ENCODE measurements at regions not wholly inside any gene's neighbourhood (a gene's known extent, or its start where the extent isn't known, plus 50 kb on each side); places are given as distances from the start of the nearest gene placed in this dataset.

DNA sequence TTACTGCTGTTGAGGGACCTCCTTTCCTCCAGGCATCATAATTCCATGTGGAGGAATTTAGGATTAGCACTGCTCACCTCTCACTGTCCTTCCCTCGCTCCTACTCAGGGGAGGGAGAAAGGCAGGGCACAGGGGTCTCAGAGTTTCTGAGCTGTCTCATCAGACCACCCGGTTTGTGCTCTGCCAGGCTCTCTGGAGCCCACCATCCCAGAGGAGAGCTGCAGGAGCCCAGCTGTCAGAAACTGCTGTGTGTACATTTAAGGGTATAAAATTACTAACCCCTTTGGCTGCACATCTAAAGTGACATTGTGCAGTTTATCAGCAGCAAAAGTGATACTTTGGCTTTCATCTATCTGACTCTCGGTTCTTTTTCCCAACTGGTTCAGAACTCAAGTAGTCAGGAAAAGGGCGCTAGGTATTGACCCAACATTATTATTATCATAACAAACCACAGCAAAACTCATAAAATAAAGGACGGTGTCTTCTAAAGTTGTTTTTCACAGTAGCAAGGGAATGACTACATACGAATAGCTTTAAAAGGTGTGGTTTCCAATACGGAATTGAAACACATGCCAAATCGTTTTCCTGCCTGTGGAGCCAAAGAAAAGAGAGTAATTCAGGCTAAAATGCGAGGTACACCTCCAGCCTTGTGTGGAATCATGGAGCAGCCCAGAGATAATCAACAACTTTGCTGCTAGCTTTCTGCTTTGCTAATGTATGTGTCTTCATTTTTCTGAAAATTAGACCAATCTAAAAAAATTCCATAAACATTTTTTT lies 348.1 kb downstream of the TMEM167A start:
- DNase-seq (ENCODE audit: low spot score) (no peak), ATAC-seq (no peak)
- TF ChIP-seq OVOL2 (CRISPR knock-in tag; IDR thresholded peaks at IDR 0.05; ENCODE audit: borderline replicate concordance) (no peak), RELA (CRISPR knock-in tag; IDR thresholded peaks at IDR 0.05; ENCODE audit: borderline replicate concordance) (no peak), ZNF317 (CRISPR knock-in tag; IDR thresholded peaks at IDR 0.05; ENCODE audit: borderline replicate concordance, low read depth) (no peak), JUN (CRISPR knock-in tag; IDR thresholded peaks at IDR 0.05) (no peak), NR3C1 (CRISPR knock-in tag; conservative IDR thresholded peaks at IDR 0.05; ENCODE audit: low read depth) (no peak), FOXK1 (CRISPR knock-in tag; IDR thresholded peaks at IDR 0.05) (no peak), TEAD4 (CRISPR knock-in tag; IDR thresholded peaks at IDR 0.05) (no peak), ZNF138 (CRISPR knock-in tag; conservative IDR thresholded peaks at IDR 0.05) (no peak), KAT7 (CRISPR knock-in tag; IDR thresholded peaks at IDR 0.05; ENCODE audit: borderline replicate concordance) (no peak), MXD4 (CRISPR knock-in tag; IDR thresholded peaks at IDR 0.05; ENCODE audit: borderline replicate concordance) (no peak)
- TF ChIP-seq, protein P1, sequence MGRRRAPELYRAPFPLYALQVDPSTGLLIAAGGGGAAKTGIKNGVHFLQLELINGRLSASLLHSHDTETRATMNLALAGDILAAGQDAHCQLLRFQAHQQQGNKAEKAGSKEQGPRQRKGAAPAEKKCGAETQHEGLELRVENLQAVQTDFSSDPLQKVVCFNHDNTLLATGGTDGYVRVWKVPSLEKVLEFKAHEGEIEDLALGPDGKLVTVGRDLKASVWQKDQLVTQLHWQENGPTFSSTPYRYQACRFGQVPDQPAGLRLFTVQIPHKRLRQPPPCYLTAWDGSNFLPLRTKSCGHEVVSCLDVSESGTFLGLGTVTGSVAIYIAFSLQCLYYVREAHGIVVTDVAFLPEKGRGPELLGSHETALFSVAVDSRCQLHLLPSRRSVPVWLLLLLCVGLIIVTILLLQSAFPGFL (CRISPR knock-in tag; IDR thresholded peaks at IDR 0.05; ENCODE audit: borderline replicate concordance) = no peak
- TF ChIP-seq, protein P2, sequence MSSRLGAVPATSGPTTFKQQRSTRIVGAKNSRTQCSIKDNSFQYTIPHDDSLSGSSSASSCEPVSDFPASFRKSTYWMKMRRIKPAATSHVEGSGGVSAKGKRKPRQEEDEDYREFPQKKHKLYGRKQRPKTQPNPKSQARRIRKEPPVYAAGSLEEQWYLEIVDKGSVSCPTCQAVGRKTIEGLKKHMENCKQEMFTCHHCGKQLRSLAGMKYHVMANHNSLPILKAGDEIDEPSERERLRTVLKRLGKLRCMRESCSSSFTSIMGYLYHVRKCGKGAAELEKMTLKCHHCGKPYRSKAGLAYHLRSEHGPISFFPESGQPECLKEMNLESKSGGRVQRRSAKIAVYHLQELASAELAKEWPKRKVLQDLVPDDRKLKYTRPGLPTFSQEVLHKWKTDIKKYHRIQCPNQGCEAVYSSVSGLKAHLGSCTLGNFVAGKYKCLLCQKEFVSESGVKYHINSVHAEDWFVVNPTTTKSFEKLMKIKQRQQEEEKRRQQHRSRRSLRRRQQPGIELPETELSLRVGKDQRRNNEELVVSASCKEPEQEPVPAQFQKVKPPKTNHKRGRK (CRISPR knock-in tag; IDR thresholded peaks at IDR 0.05; ENCODE audit: borderline replicate concordance) = no peak
- TF ChIP-seq, protein P3, sequence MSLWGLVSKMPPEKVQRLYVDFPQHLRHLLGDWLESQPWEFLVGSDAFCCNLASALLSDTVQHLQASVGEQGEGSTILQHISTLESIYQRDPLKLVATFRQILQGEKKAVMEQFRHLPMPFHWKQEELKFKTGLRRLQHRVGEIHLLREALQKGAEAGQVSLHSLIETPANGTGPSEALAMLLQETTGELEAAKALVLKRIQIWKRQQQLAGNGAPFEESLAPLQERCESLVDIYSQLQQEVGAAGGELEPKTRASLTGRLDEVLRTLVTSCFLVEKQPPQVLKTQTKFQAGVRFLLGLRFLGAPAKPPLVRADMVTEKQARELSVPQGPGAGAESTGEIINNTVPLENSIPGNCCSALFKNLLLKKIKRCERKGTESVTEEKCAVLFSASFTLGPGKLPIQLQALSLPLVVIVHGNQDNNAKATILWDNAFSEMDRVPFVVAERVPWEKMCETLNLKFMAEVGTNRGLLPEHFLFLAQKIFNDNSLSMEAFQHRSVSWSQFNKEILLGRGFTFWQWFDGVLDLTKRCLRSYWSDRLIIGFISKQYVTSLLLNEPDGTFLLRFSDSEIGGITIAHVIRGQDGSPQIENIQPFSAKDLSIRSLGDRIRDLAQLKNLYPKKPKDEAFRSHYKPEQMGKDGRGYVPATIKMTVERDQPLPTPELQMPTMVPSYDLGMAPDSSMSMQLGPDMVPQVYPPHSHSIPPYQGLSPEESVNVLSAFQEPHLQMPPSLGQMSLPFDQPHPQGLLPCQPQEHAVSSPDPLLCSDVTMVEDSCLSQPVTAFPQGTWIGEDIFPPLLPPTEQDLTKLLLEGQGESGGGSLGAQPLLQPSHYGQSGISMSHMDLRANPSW (CRISPR knock-in tag; conservative IDR thresholded peaks at IDR 0.05; ENCODE audit: low read depth) = no peak
- TF ChIP-seq, protein P4, sequence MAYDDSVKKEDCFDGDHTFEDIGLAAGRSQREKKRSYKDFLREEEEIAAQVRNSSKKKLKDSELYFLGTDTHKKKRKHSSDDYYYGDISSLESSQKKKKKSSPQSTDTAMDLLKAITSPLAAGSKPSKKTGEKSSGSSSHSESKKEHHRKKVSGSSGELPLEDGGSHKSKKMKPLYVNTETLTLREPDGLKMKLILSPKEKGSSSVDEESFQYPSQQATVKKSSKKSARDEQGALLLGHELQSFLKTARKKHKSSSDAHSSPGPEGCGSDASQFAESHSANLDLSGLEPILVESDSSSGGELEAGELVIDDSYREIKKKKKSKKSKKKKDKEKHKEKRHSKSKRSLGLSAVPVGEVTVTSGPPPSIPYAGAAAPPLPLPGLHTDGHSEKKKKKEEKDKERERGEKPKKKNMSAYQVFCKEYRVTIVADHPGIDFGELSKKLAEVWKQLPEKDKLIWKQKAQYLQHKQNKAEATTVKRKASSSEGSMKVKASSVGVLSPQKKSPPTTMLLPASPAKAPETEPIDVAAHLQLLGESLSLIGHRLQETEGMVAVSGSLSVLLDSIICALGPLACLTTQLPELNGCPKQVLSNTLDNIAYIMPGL (CRISPR knock-in tag; IDR thresholded peaks at IDR 0.05) = no peak
- TF ChIP-seq, protein P5, sequence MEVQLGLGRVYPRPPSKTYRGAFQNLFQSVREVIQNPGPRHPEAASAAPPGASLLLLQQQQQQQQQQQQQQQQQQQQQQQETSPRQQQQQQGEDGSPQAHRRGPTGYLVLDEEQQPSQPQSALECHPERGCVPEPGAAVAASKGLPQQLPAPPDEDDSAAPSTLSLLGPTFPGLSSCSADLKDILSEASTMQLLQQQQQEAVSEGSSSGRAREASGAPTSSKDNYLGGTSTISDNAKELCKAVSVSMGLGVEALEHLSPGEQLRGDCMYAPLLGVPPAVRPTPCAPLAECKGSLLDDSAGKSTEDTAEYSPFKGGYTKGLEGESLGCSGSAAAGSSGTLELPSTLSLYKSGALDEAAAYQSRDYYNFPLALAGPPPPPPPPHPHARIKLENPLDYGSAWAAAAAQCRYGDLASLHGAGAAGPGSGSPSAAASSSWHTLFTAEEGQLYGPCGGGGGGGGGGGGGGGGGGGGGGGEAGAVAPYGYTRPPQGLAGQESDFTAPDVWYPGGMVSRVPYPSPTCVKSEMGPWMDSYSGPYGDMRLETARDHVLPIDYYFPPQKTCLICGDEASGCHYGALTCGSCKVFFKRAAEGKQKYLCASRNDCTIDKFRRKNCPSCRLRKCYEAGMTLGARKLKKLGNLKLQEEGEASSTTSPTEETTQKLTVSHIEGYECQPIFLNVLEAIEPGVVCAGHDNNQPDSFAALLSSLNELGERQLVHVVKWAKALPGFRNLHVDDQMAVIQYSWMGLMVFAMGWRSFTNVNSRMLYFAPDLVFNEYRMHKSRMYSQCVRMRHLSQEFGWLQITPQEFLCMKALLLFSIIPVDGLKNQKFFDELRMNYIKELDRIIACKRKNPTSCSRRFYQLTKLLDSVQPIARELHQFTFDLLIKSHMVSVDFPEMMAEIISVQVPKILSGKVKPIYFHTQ (CRISPR knock-in tag; IDR thresholded peaks at IDR 0.05) = no peak
- TF ChIP-seq, protein P6, sequence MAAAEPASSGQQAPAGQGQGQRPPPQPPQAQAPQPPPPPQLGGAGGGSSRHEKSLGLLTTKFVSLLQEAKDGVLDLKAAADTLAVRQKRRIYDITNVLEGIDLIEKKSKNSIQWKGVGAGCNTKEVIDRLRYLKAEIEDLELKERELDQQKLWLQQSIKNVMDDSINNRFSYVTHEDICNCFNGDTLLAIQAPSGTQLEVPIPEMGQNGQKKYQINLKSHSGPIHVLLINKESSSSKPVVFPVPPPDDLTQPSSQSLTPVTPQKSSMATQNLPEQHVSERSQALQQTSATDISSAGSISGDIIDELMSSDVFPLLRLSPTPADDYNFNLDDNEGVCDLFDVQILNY (CRISPR knock-in tag; IDR thresholded peaks at IDR 0.05) = no peak
- TF ChIP-seq, protein P7, sequence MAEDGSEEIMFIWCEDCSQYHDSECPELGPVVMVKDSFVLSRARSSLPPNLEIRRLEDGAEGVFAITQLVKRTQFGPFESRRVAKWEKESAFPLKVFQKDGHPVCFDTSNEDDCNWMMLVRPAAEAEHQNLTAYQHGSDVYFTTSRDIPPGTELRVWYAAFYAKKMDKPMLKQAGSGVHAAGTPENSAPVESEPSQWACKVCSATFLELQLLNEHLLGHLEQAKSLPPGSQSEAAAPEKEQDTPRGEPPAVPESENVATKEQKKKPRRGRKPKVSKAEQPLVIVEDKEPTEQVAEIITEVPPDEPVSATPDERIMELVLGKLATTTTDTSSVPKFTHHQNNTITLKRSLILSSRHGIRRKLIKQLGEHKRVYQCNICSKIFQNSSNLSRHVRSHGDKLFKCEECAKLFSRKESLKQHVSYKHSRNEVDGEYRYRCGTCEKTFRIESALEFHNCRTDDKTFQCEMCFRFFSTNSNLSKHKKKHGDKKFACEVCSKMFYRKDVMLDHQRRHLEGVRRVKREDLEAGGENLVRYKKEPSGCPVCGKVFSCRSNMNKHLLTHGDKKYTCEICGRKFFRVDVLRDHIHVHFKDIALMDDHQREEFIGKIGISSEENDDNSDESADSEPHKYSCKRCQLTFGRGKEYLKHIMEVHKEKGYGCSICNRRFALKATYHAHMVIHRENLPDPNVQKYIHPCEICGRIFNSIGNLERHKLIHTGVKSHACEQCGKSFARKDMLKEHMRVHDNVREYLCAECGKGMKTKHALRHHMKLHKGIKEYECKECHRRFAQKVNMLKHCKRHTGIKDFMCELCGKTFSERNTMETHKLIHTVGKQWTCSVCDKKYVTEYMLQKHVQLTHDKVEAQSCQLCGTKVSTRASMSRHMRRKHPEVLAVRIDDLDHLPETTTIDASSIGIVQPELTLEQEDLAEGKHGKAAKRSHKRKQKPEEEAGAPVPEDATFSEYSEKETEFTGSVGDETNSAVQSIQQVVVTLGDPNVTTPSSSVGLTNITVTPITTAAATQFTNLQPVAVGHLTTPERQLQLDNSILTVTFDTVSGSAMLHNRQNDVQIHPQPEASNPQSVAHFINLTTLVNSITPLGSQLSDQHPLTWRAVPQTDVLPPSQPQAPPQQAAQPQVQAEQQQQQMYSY (CRISPR knock-in tag; IDR thresholded peaks at IDR 0.05) = no peak
- TF ChIP-seq, protein P8, sequence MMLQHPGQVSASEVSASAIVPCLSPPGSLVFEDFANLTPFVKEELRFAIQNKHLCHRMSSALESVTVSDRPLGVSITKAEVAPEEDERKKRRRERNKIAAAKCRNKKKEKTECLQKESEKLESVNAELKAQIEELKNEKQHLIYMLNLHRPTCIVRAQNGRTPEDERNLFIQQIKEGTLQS (CRISPR knock-in tag; conservative IDR thresholded peaks at IDR 0.05) = no peak
- TF ChIP-seq, protein P9, sequence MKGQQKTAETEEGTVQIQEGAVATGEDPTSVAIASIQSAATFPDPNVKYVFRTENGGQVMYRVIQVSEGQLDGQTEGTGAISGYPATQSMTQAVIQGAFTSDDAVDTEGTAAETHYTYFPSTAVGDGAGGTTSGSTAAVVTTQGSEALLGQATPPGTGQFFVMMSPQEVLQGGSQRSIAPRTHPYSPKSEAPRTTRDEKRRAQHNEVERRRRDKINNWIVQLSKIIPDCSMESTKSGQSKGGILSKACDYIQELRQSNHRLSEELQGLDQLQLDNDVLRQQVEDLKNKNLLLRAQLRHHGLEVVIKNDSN (CRISPR knock-in tag; IDR thresholded peaks at IDR 0.05) = no peak
- POLR2A ChIA-PET = no interaction called here
- no peak overlapping the region for H3K4me3 Mint-ChIP-seq
- H3K27ac Mint-ChIP-seq = no peak overlapping the region
- H3K36me3 Mint-ChIP-seq = peaks cover 3% of the 10 kb centered on the region
- no peaks in the 10 kb centered on the region for H3K27me3 Mint-ChIP-seq (ENCODE audit: low read depth)
- H3K4me1 Mint-ChIP-seq = peaks cover 14% of the 10 kb centered on the region
- CTCF ChIA-PET = interaction anchor here (1.0 kb wide), 1 partner anchor 8 kb away, joined by 3 read pairs; no protein-coding TSS in a partner anchor
- H3K9me3 Mint-ChIP-seq = peaks cover 16% of the 10 kb centered on the region
